ENCODE measurements at regions not wholly inside any gene's neighbourhood (a gene's known extent, or its start where the extent isn't known, plus 50 kb on each side); places are given as distances from the start of the nearest gene placed in this dataset.
"Not testable (repeated sequence)": the region's sequence is repeated elsewhere in the genome, so short reads cannot be mapped to it uniquely, and the experiment has no call there.

GRCh38 chr6:115836374-115836773, 224.3 kb downstream of the FRK start:
- DNase-seq (ENCODE audit: low spot score in 2 of 2); H3K27ac Mint-ChIP-seq (ENCODE audit: low read depth); H3K36me3 Mint-ChIP-seq (ENCODE audit: insufficient read depth); H3K4me1 Mint-ChIP-seq; ATAC-seq (replicated peaks; ENCODE audit: extremely low read depth, poor library complexity, severe bottlenecking); H3K27me3 Mint-ChIP-seq; H3K4me3 Mint-ChIP-seq; H3K9me3 Mint-ChIP-seq: not testable (repeated sequence)

DNA sequence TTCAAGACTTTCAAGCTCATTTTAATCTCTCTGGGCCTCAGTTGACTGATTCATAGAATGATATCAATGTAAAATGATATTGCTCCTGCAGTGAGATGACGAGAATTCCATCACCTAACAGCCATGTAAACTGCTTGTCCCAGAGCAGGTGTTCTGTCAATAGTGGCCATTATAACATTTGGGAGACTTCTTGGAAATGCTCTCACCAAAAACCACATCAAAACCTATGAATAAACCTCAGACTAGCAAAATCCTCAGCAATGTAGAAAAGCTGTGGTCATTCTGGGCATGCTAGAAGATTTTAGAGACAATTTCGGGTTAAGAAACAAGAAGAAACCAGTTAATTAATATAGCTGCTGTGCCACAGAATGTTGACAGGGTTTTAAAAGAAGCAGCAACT, 225.4 kb downstream of the FRK start:
- no peaks in the 10 kb centered on the region for H3K36me3 Mint-ChIP-seq (ENCODE audit: insufficient read depth)
- no peaks in the 10 kb centered on the region for H3K27me3 Mint-ChIP-seq
- H3K9me3 Mint-ChIP-seq, result peaks cover 10% of the 10 kb centered on the region
- DNase-seq (ENCODE audit: low spot score in 2 of 2) (no peak), ATAC-seq (replicated peaks; ENCODE audit: extremely low read depth, poor library complexity, severe bottlenecking) (no peak)
- no peak overlapping the region for H3K27ac Mint-ChIP-seq (ENCODE audit: low read depth)
- H3K4me3 Mint-ChIP-seq, result no peak overlapping the region
- H3K4me1 Mint-ChIP-seq, result no peaks in the 10 kb centered on the region

DNA sequence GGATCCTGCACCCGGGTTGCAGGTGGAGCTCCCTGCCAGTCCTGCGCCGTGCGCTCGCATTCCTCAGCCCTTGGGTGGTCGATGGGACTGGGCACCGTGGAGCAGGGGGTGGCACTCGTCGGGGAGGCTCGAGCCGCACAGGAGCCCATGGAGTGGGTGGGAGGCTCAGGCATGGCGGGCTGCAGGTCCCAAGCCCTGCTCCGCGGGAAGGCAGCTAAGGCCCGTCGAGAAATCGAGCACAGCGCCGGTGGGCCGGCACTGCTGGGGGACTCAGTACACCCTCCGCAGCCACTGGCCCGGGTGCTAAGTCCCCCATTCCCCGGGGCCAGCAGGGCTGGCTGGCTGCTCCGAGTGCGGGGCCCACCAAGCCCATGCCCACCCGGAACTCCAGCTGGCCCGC, 226.1 kb downstream of the FRK start:
- not testable (repeated sequence) for H3K27me3 Mint-ChIP-seq; H3K36me3 Mint-ChIP-seq (ENCODE audit: insufficient read depth); H3K27ac Mint-ChIP-seq (ENCODE audit: low read depth); ATAC-seq (replicated peaks; ENCODE audit: extremely low read depth, poor library complexity, severe bottlenecking); H3K4me3 Mint-ChIP-seq; DNase-seq (ENCODE audit: low spot score in 2 of 2); H3K4me1 Mint-ChIP-seq
- H3K9me3 Mint-ChIP-seq, result peaks cover 12% of the 10 kb centered on the region

DNA sequence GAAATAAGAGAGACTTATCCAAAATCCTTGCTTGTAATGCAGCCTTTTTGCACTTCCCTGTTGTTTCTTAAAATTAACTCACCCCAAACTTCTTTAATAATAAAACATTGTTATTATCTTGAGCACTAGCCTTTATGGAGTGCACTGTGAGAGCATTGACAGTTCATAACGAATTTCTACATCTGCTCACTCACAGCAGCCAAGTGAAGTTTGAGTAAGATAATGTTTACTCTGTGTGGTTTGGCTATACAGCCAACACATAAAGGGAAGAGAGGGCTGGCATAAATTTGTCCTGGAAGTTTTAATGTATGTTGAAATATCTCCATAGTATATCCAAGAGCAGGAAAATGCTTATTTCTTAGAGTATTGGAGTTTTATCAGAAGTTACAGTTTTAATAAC, 227.9 kb downstream of the FRK start:
- Mint-ChIP-seq H3K4me3 (no peak overlapping the region), H3K36me3 (ENCODE audit: insufficient read depth) (no peaks in the 10 kb centered on the region), H3K9me3 (peaks cover 12% of the 10 kb centered on the region), H3K27me3 (no peaks in the 10 kb centered on the region), H3K4me1 (no peaks in the 10 kb centered on the region), H3K27ac (ENCODE audit: low read depth) (no peak overlapping the region)
- DNase-seq (ENCODE audit: low spot score in 2 of 2), result no peak
- ATAC-seq (replicated peaks; ENCODE audit: extremely low read depth, poor library complexity, severe bottlenecking), result no peak

DNA sequence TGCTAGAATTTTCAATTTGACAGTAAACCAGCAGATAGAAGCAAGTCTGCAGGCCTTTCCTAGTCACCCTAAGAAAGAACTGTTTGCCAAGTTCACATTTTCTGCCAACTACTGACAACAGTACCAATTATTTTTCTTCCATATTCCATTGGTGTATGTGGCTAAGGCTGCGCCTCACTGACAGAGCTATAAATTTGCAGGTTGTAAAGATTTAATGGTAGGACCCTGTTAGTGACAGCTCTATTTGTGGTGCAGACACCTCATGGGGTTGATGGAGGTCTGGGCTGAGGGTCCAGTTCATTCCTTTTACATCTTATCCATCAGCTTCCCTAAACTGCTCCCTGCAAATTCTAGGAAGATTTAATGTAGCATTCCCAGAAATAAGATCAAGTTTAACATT, 228.5 kb downstream of the FRK start:
- H3K4me1 Mint-ChIP-seq, result no peaks in the 10 kb centered on the region
- no peak overlapping the region for H3K4me3 Mint-ChIP-seq
- H3K36me3 Mint-ChIP-seq (ENCODE audit: insufficient read depth), result no peaks in the 10 kb centered on the region
- H3K27ac Mint-ChIP-seq (ENCODE audit: low read depth), result no peak overlapping the region
- H3K9me3 Mint-ChIP-seq, result peaks cover 12% of the 10 kb centered on the region
- DNase-seq (ENCODE audit: low spot score in 2 of 2), result no peak
- ATAC-seq (replicated peaks; ENCODE audit: extremely low read depth, poor library complexity, severe bottlenecking), result no peak
- no peaks in the 10 kb centered on the region for H3K27me3 Mint-ChIP-seq

DNA sequence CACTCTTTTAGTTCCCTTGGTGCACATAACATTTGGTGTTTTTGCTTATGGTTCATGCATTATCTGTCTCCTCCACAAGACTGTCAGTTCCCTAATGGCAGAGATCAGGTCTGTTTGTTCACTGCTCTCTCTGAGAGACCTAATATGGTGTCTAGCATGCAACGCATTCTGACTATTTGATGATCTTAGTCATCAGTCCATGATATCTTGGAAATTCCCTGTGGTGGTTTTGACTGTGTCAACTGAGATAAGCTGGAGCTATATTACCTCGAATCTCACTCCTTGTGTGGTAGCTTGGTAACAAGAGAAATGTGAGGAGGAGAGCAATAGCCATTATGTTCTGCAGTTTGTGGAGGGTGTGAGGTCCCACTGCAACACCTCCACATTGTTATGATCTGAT, 229.8 kb downstream of the FRK start:
- Mint-ChIP-seq H3K27me3 (no peaks in the 10 kb centered on the region), H3K4me3 (no peak overlapping the region), H3K27ac (ENCODE audit: low read depth) (no peak overlapping the region), H3K36me3 (ENCODE audit: insufficient read depth) (no peaks in the 10 kb centered on the region), H3K4me1 (no peaks in the 10 kb centered on the region), H3K9me3 (peaks cover 8% of the 10 kb centered on the region)
- no peak for DNase-seq (ENCODE audit: low spot score in 2 of 2)
- no peak for ATAC-seq (replicated peaks; ENCODE audit: extremely low read depth, poor library complexity, severe bottlenecking)

- no peaks in the 10 kb centered on the region for H3K4me1 Mint-ChIP-seq
- no peak for DNase-seq (ENCODE audit: low spot score in 2 of 2)
- no peaks in the 10 kb centered on the region for H3K27me3 Mint-ChIP-seq
- H3K9me3 Mint-ChIP-seq, result peaks cover 16% of the 10 kb centered on the region
- no peak for ATAC-seq (replicated peaks; ENCODE audit: extremely low read depth, poor library complexity, severe bottlenecking)
- no peak overlapping the region for H3K4me3 Mint-ChIP-seq
- H3K36me3 Mint-ChIP-seq (ENCODE audit: insufficient read depth), result no peaks in the 10 kb centered on the region
- no peak overlapping the region for H3K27ac Mint-ChIP-seq (ENCODE audit: low read depth)
These were observed 238.9 kb downstream of the FRK start for GRCh38 chr6:115821798-115822197.

- no peaks in the 10 kb centered on the region for H3K4me1 Mint-ChIP-seq
- H3K9me3 Mint-ChIP-seq, result peaks cover 16% of the 10 kb centered on the region
- DNase-seq (ENCODE audit: low spot score in 2 of 2) (no peak), ATAC-seq (replicated peaks; ENCODE audit: extremely low read depth, poor library complexity, severe bottlenecking) (no peak)
- no peaks in the 10 kb centered on the region for H3K27me3 Mint-ChIP-seq
- no peak overlapping the region for H3K4me3 Mint-ChIP-seq
- no peak overlapping the region for H3K27ac Mint-ChIP-seq (ENCODE audit: low read depth)
- H3K36me3 Mint-ChIP-seq (ENCODE audit: insufficient read depth), result no peaks in the 10 kb centered on the region
These were observed 241.2 kb downstream of the FRK start for GRCh38 chr6:115819506-115819905.

- H3K36me3 Mint-ChIP-seq (ENCODE audit: insufficient read depth), result no peaks in the 10 kb centered on the region
- no peaks in the 10 kb centered on the region for H3K27me3 Mint-ChIP-seq
- ATAC-seq (replicated peaks; ENCODE audit: extremely low read depth, poor library complexity, severe bottlenecking) (no peak), DNase-seq (ENCODE audit: low spot score in 2 of 2) (no peak)
- H3K9me3 Mint-ChIP-seq, result peaks cover 16% of the 10 kb centered on the region
- H3K27ac Mint-ChIP-seq (ENCODE audit: low read depth), result no peak overlapping the region
- H3K4me3 Mint-ChIP-seq, result no peak overlapping the region
- H3K4me1 Mint-ChIP-seq, result no peaks in the 10 kb centered on the region
These were observed 243.5 kb downstream of the FRK start for GRCh38 chr6:115817161-115817560.

- DNase-seq (ENCODE audit: low spot score in 2 of 2), result no peak
- no peaks in the 10 kb centered on the region for H3K27me3 Mint-ChIP-seq
- no peak for ATAC-seq (replicated peaks; ENCODE audit: extremely low read depth, poor library complexity, severe bottlenecking)
- no peaks in the 10 kb centered on the region for H3K36me3 Mint-ChIP-seq (ENCODE audit: insufficient read depth)
- H3K4me3 Mint-ChIP-seq, result no peak overlapping the region
- H3K9me3 Mint-ChIP-seq, result peaks cover 15% of the 10 kb centered on the region
- no peak overlapping the region for H3K27ac Mint-ChIP-seq (ENCODE audit: low read depth)
- no peaks in the 10 kb centered on the region for H3K4me1 Mint-ChIP-seq
These were observed 245.8 kb downstream of the FRK start for GRCh38 chr6:115814907-115815306.

- Mint-ChIP-seq H3K27me3 (no peaks in the 10 kb centered on the region), H3K9me3 (no peaks in the 10 kb centered on the region), H3K27ac (ENCODE audit: low read depth) (no peak overlapping the region), H3K4me3 (no peak overlapping the region), H3K4me1 (no peaks in the 10 kb centered on the region), H3K36me3 (ENCODE audit: insufficient read depth) (peaks cover 3% of the 10 kb centered on the region)
- ATAC-seq (replicated peaks; ENCODE audit: extremely low read depth, poor library complexity, severe bottlenecking) (no peak), DNase-seq (ENCODE audit: low spot score in 2 of 2) (no peak)
These were observed 249.2 kb downstream of the FRK start for GRCh38 chr6:115811541-115811940.

DNA sequence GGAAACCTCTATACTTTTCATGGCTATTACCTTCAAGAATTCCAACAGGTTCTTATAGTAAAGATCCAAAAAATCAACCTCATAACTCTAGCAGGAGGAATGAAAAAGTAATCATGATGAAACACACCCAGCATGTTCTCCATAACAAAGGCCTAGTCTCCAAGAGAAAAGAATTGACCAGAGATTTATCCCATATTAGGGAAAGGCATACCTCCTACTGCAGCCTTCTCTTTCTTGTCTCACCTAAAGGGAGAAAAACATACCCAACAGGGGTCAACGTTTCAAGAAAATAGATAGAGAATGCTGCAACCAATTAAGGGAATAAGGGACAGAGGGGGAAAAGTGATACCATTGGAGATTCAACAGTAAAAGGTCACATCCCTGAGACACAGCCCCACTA, 262.5 kb downstream of the FRK start:
- no peaks in the 10 kb centered on the region for H3K27me3 Mint-ChIP-seq
- H3K9me3 Mint-ChIP-seq, result peaks cover 5% of the 10 kb centered on the region
- H3K36me3 Mint-ChIP-seq (ENCODE audit: insufficient read depth), result no peaks in the 10 kb centered on the region
- DNase-seq (ENCODE audit: low spot score in 2 of 2), result no peak
- no peaks in the 10 kb centered on the region for H3K4me1 Mint-ChIP-seq
- no peak overlapping the region for H3K27ac Mint-ChIP-seq (ENCODE audit: low read depth)
- no peak for ATAC-seq (replicated peaks; ENCODE audit: extremely low read depth, poor library complexity, severe bottlenecking)
- no peak overlapping the region for H3K4me3 Mint-ChIP-seq

DNA sequence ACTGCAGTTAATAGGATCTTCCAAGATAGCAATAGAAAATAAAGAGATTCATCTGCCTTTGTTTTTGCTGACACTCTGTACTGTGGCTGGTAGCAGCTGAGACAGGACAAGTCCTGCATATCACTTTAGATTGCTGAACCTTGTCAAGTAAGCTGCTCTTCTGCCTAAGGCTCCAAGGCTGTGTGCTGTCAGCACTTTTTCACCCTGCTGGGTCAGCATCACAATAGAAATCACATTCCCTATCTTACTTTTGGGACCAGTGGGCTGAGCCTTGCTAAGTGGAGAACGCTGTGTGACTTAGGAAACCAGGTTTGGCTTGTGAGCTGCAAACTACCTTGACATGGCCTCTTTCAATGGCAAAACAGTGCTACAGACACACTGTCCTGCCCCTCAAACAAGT, 263.9 kb downstream of the FRK start:
- DNase-seq (ENCODE audit: low spot score in 2 of 2), result no peak
- Mint-ChIP-seq H3K9me3 (peaks cover 5% of the 10 kb centered on the region), H3K36me3 (ENCODE audit: insufficient read depth) (no peaks in the 10 kb centered on the region), H3K27me3 (no peaks in the 10 kb centered on the region), H3K4me1 (no peaks in the 10 kb centered on the region), H3K27ac (ENCODE audit: low read depth) (no peak overlapping the region), H3K4me3 (no peak overlapping the region)
- ATAC-seq (replicated peaks; ENCODE audit: extremely low read depth, poor library complexity, severe bottlenecking), result no peak

GRCh38 chr6:115796061-115796460, 264.6 kb downstream of the FRK start:
- ATAC-seq (replicated peaks; ENCODE audit: extremely low read depth, poor library complexity, severe bottlenecking), result no peak
- Mint-ChIP-seq H3K36me3 (ENCODE audit: insufficient read depth) (no peaks in the 10 kb centered on the region), H3K4me1 (no peaks in the 10 kb centered on the region), H3K9me3 (peaks cover 5% of the 10 kb centered on the region), H3K27ac (ENCODE audit: low read depth) (no peak overlapping the region), H3K27me3 (no peaks in the 10 kb centered on the region), H3K4me3 (no peak overlapping the region)
- DNase-seq (ENCODE audit: low spot score in 2 of 2), result no peak

Measured in central memory CD8-positive, alpha-beta T cell (primary cell).